ENCODE measurements at regions not wholly inside any gene's neighbourhood (a gene's known extent, or its start where the extent isn't known, plus 50 kb on each side); places are given as distances from the start of the nearest gene placed in this dataset.

- no peaks in the 10 kb centered on the region for H4K20me1 ChIP-seq (ENCODE audit: insufficient read depth)
- H2AFZ ChIP-seq (ENCODE audit: low read depth, low read length) = no peak overlapping the region
- H3K36me3 ChIP-seq (ENCODE audit: insufficient read depth, low read length) = no peaks in the 10 kb centered on the region
- TF ChIP-seq MXI1 (conservative IDR thresholded peaks at IDR 0.05; ENCODE audit: poor library complexity, severe bottlenecking) (no peak), CTCF (IDR thresholded peaks at IDR 0.05; ENCODE audit: poor library complexity, severe bottlenecking) (no peak), EZH2 (IDR thresholded peaks at IDR 0.05; ENCODE audit: borderline replicate concordance, insufficient read depth, low read length, poor library complexity, severe bottlenecking) (no peak), SMC3 (conservative IDR thresholded peaks at IDR 0.05; ENCODE audit: poor library complexity) (no peak)
- TF ChIP-seq, protein P1, sequence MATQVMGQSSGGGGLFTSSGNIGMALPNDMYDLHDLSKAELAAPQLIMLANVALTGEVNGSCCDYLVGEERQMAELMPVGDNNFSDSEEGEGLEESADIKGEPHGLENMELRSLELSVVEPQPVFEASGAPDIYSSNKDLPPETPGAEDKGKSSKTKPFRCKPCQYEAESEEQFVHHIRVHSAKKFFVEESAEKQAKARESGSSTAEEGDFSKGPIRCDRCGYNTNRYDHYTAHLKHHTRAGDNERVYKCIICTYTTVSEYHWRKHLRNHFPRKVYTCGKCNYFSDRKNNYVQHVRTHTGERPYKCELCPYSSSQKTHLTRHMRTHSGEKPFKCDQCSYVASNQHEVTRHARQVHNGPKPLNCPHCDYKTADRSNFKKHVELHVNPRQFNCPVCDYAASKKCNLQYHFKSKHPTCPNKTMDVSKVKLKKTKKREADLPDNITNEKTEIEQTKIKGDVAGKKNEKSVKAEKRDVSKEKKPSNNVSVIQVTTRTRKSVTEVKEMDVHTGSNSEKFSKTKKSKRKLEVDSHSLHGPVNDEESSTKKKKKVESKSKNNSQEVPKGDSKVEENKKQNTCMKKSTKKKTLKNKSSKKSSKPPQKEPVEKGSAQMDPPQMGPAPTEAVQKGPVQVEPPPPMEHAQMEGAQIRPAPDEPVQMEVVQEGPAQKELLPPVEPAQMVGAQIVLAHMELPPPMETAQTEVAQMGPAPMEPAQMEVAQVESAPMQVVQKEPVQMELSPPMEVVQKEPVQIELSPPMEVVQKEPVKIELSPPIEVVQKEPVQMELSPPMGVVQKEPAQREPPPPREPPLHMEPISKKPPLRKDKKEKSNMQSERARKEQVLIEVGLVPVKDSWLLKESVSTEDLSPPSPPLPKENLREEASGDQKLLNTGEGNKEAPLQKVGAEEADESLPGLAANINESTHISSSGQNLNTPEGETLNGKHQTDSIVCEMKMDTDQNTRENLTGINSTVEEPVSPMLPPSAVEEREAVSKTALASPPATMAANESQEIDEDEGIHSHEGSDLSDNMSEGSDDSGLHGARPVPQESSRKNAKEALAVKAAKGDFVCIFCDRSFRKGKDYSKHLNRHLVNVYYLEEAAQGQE (IDR thresholded peaks at IDR 0.05; ENCODE audit: borderline replicate concordance) = no peak
- no peak overlapping the region for H3K27ac ChIP-seq (ENCODE audit: low read length)
- H3F3A ChIP-seq (ENCODE audit: insufficient read depth, low read length, poor library complexity, severe bottlenecking) = no peaks in the 10 kb centered on the region
- H3K27me3 ChIP-seq (ENCODE audit: insufficient read depth, low read depth, low read length) = no peaks in the 10 kb centered on the region
- no peak overlapping the region for H3K9ac ChIP-seq (ENCODE audit: low read length)
- H3K9me3 ChIP-seq (ENCODE audit: low read length) = no peaks in the 10 kb centered on the region
- no peak overlapping the region for H3K4me2 ChIP-seq (ENCODE audit: low read length)
- H3K9me2 ChIP-seq (ENCODE audit: insufficient read depth, low read length) = no peaks in the 10 kb centered on the region
- H3K4me3 ChIP-seq (ENCODE audit: low read length) = no peak overlapping the region
- H3K79me2 ChIP-seq (replicated peaks; ENCODE audit: insufficient read depth, low read length) = no peaks in the 10 kb centered on the region
Measured at GRCh38 chr1:5780324-5780716, 211.9 kb downstream of the NPHP4 start.

DNA sequence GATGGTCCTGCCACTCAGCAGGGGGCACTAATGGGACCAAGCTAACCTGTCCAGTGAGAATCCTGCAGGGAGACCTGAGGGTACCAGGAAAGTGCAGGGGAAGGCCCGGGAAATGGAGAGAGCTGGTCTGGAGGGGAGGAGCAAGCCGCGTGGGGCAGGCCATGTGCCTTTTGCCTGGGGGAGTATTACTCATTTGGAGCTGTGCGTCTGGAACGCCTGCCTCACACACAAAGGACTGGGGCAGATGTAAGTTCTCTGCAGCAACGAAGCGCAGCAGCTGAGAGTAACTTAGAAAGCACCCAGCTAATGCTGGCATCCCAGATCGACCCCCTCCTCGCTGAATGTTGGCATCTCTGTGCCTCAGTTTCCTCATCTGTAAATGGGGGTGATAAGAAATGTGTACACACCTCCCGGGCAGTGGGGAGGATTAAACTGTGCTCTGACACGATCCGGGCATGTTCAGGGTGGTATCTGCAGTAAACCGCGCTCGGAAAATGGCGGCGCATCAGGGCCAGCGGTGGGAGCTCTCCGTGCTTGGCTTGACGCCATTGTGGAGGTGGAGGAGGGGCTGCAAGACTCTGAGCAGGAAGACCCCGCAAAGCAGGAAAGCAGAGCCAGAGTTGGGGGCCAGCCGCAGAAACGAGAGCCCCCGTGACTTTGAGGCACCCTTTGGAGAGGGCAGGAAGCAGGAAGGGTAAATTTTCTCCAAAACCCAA lies 212.5 kb downstream of the NPHP4 start:
- H3K79me2 ChIP-seq (replicated peaks; ENCODE audit: insufficient read depth, low read length) = no peaks in the 10 kb centered on the region
- no peak for TF ChIP-seq TAF1 (IDR thresholded peaks at IDR 0.05; ENCODE audit: low read depth)
- TF ChIP-seq RAD21 (conservative IDR thresholded peaks at IDR 0.05) = no peak
- no peak for TF ChIP-seq MXI1 (conservative IDR thresholded peaks at IDR 0.05; ENCODE audit: poor library complexity, severe bottlenecking)
- TF ChIP-seq EZH2 (IDR thresholded peaks at IDR 0.05; ENCODE audit: borderline replicate concordance, insufficient read depth, low read length, poor library complexity, severe bottlenecking) = no peak

More for the DNA sequence above, 212.5 kb downstream of the NPHP4 start:
- H3K9me3 ChIP-seq (ENCODE audit: low read length) = no peaks in the 10 kb centered on the region
- H4K20me1 ChIP-seq (ENCODE audit: insufficient read depth) = no peaks in the 10 kb centered on the region
- H3K27ac ChIP-seq (ENCODE audit: low read length) = no peak overlapping the region
- H3K9ac ChIP-seq (ENCODE audit: low read length) = no peak overlapping the region
- no peak overlapping the region for H2AFZ ChIP-seq (ENCODE audit: low read depth, low read length)
- no peaks in the 10 kb centered on the region for H3F3A ChIP-seq (ENCODE audit: insufficient read depth, low read length, poor library complexity, severe bottlenecking)
- H3K9me2 ChIP-seq (ENCODE audit: insufficient read depth, low read length) = no peaks in the 10 kb centered on the region
- no peaks in the 10 kb centered on the region for H3K27me3 ChIP-seq (ENCODE audit: insufficient read depth, low read depth, low read length)
- H3K36me3 ChIP-seq (ENCODE audit: insufficient read depth, low read length) = no peaks in the 10 kb centered on the region
- H3K4me3 ChIP-seq (ENCODE audit: low read length) = no peak overlapping the region
- H3K4me2 ChIP-seq (ENCODE audit: low read length) = no peak overlapping the region
